Testis (tissue), 2 donors: ENCODE measurements at regions not wholly inside any gene's neighbourhood (a gene's known extent, or its start where the extent isn't known, plus 50 kb on each side); places are given as distances from the start of the nearest gene placed in this dataset.
"Not testable (repeated sequence)": the region's sequence is repeated elsewhere in the genome, so short reads cannot be mapped to it uniquely, and the experiment has no call there.

Experiments used
- DNase-seq: peaks from one replicate; pipeline ENCODE4 v3.0.0-alpha.2; 2019
- H3K27ac ChIP-seq, 2 donors: fragments of 200-600 bp; sonication (generic); one replicate each; pipeline ENCODE4 v1.5.1; 2019
- H3K27me3 ChIP-seq: fragments of 200-600 bp; sonication (generic); one replicate; pipeline ENCODE4 v1.5.1; 2019
- H3K36me3 ChIP-seq: fragments of 200-600 bp; sonication (generic); one replicate; pipeline ENCODE4 v1.5.1; 2017; ENCODE audit warnings: low read depth; ENCODE audit errors: missing control alignments
- H3K4me1 ChIP-seq: fragments of 200-600 bp; sonication (generic); one replicate; pipeline ENCODE4 v1.5.1; 2019
- H3K4me3 ChIP-seq, 2 donors: fragments of 200-600 bp; sonication (generic); one replicate each; pipeline ENCODE4 v1.5.1; 2017 to 2019
- H3K9me3 ChIP-seq: fragments of 200-600 bp; sonication (generic); one replicate; pipeline ENCODE4 v1.5.1; 2017
- POLR2A ChIP-seq: fragments of 450-650 bp; IDR thresholded peaks from one replicate; pipeline ENCODE4 v1.6.1; 2017; ENCODE audit warnings: antibody characterized with exemption, mild to moderate bottlenecking, moderate library complexity
- WGBS, 2 donors: methylation state at CpG; one replicate each; pipeline ENCODE4 v1.1.5; 2018; 5-methylcytosine and 5-hydroxymethylcytosine counted together
- intact Hi-C: fragments of 100-400 bp; cut with DNase I; formaldehyde crosslinking; loops from one replicate; pipeline ENCODE4 v1.15.1; 2023; ENCODE audit warnings: low total_unique reads
- TF ChIP-seq, protein P1 (sequence below), 3 experiments: fragments of 450-650 bp in 2 of 3; fragments of 200-600 bp in 1 of 3; sonication (generic) in 1 of 3; IDR thresholded peaks; one replicate each; pipeline ENCODE4 v1.5.1; 2016 to 2019; ENCODE audit warnings: antibody characterized with exemption in 3 of 3, mild to moderate bottlenecking in 2 of 3, moderate library complexity in 1 of 3

GRCh38 chr12:87406926-87407325 is 622.3 kb downstream of the C12orf50 start:
- WGBS, 2 donors = 20 to 39% methylated on average over 1 of the region's 1 CpG
- no peak overlapping the region for H3K27ac ChIP-seq
- TF ChIP-seq, protein P1, sequence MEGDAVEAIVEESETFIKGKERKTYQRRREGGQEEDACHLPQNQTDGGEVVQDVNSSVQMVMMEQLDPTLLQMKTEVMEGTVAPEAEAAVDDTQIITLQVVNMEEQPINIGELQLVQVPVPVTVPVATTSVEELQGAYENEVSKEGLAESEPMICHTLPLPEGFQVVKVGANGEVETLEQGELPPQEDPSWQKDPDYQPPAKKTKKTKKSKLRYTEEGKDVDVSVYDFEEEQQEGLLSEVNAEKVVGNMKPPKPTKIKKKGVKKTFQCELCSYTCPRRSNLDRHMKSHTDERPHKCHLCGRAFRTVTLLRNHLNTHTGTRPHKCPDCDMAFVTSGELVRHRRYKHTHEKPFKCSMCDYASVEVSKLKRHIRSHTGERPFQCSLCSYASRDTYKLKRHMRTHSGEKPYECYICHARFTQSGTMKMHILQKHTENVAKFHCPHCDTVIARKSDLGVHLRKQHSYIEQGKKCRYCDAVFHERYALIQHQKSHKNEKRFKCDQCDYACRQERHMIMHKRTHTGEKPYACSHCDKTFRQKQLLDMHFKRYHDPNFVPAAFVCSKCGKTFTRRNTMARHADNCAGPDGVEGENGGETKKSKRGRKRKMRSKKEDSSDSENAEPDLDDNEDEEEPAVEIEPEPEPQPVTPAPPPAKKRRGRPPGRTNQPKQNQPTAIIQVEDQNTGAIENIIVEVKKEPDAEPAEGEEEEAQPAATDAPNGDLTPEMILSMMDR (IDR thresholded peaks at IDR 0.05) = no peak
- no peak for TF ChIP-seq POLR2A
- H3K4me3 ChIP-seq = no peak overlapping the region
- no peaks in the 10 kb centered on the region for H3K27me3 ChIP-seq
- intact Hi-C loops = no loop called here
- no peaks in the 10 kb centered on the region for H3K36me3 ChIP-seq
- no peaks in the 10 kb centered on the region for H3K9me3 ChIP-seq
- DNase-seq = no peak
- no peaks in the 10 kb centered on the region for H3K4me1 ChIP-seq

DNA sequence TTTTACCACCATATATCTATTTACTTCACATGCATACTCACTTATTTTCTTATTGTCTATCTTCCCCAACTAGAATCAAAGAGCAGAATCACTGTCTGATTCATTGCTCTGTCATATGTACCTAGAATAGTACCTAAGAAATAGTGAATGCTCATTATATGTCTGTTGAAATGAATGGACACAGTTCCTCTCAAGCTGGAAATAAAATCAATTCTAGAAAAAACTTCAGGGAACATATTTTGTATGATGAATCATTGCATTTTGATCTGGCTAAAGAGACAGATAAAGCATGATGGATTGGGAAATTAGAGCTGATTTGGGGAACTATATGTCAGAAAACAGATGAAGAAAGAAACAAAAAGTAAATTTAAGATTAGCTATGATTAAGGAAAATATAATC is 623.3 kb downstream of the C12orf50 start:
- intact Hi-C loops = no loop called here
- Histone ChIP-seq H3K4me3 (no peak overlapping the region), H3K4me1 (no peaks in the 10 kb centered on the region), H3K9me3 (no peaks in the 10 kb centered on the region), H3K27me3 (no peaks in the 10 kb centered on the region), H3K36me3 (no peaks in the 10 kb centered on the region), H3K27ac (no peak overlapping the region)
- TF ChIP-seq, protein P1 (IDR thresholded peaks at IDR 0.05) = no peak
- no peak for TF ChIP-seq POLR2A
- no peak for DNase-seq

- not testable (repeated sequence) for DNase-seq
- WGBS, 2 donors = 73 to 94% methylated on average over 2 to 4 of the region's 4 CpGs
Measured at GRCh38 chr12:87394168-87394567, 635.0 kb downstream of the C12orf50 start.

DNA sequence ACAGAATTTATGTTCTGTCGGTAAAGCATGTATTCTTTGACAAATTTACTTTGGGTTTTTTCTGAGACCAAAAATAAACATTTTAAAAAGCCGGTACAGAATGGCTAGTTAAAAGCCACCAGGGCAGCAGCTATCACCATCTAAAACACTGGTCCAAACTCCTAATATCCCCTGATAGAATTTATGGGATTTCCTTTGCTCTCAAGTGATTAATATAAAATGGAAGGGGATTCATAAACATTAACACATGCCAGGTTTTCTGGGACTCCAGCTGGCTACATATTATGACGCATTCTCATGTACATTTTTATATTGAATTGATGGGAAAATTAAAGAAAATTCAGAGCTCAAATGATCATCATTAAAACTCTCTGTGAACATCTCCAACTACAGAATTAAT is 640.8 kb downstream of the C12orf50 start:
- TF ChIP-seq, protein P1 (IDR thresholded peaks at IDR 0.05) = no peak
- no peak for TF ChIP-seq POLR2A
- intact Hi-C loops = no loop called here
- Histone ChIP-seq H3K36me3 (no peaks in the 10 kb centered on the region), H3K4me1 (peaks cover 2% of the 10 kb centered on the region), H3K27ac (no peak overlapping the region), H3K4me3 (no peak overlapping the region), H3K9me3 (no peaks in the 10 kb centered on the region), H3K27me3 (no peaks in the 10 kb centered on the region)
- WGBS, 2 donors = 49 to 67% methylated on average over 3 of the region's 3 CpGs
- no peak for DNase-seq

More at GRCh38 chr12:87394168-87394567, 635.0 kb downstream of the C12orf50 start:
- H3K36me3 ChIP-seq, intact Hi-C loops, H3K4me1 ChIP-seq, H3K27me3 ChIP-seq, H3K27ac ChIP-seq, H3K4me3 ChIP-seq, H3K9me3 ChIP-seq: not testable (repeated sequence)

DNA sequence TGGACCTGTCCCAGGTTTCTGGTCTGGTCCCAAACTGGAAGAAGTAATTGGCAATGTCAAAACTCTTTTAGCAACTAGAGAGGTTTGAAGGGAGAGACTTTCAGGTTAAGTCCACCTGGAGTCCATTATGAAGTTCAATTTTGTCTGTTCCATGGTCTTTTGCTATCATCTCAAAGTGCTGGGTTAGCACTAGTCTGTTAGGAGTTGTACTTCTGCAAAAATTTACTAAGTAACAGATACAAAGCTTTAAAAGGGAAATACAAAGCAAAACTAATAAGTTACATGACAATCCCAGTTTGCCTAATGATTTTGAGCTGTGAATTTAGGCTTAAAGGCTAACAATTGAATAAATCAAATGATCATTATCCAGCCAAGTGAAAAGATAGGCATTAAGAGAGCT is 643.9 kb downstream of the C12orf50 start:
- Histone ChIP-seq H3K9me3 (no peaks in the 10 kb centered on the region), H3K36me3 (no peaks in the 10 kb centered on the region), H3K27me3 (no peaks in the 10 kb centered on the region), H3K4me1 (peaks cover 8% of the 10 kb centered on the region), H3K27ac (no peak overlapping the region), H3K4me3 (no peak overlapping the region)
- DNase-seq = no peak
- intact Hi-C loops = no loop called here
- TF ChIP-seq, protein P1 (IDR thresholded peaks at IDR 0.05) = no peak
- TF ChIP-seq POLR2A = no peak
